Activated naive CD8-positive, alpha-beta T cell treated with anti-CD3 and anti-CD28 coated beads, Interleukin-2, amount 10 ng/mL, durations not matched to agents 7 days and 5 days (primary cell): ENCODE measurements at regions not wholly inside any gene's neighbourhood (a gene's known extent, or its start where the extent isn't known, plus 50 kb on each side); places are given as distances from the start of the nearest gene placed in this dataset.
A peak's percentile ranks its signal among the peaks of the same experiment; 100 is the strongest.

Source experiments
- ATAC-seq: fragments of 150-1000 bp; cut with Tn5 transposase; one replicate; pipeline ENCODE4 v1.10.0; 2021; ENCODE audit warnings: low read depth, moderate library complexity
- POLR2A ChIA-PET: fragments of 350-600 bp; sonication (Branson Sonifier 250); formaldehyde crosslinking; loops from one replicate; lab custom pipeline; 2021; ENCODE audit warnings: antibody characterized with exemption; lab: Charles Lee
- DNase-seq: peaks from one replicate; pipeline ENCODE4 v3.0.0; 2021
- H3K27ac Mint-ChIP-seq: one replicate; pipeline ENCODE4 v1.8.0; 2022; ENCODE audit warnings: mild to moderate bottlenecking, mixed read lengths
- H3K27me3 Mint-ChIP-seq: one replicate; pipeline ENCODE4 v1.8.0; 2022; ENCODE audit warnings: mild to moderate bottlenecking, moderate library complexity, mixed read lengths
- H3K36me3 Mint-ChIP-seq: one replicate; pipeline ENCODE4 v1.8.0; 2021; ENCODE audit warnings: mild to moderate bottlenecking, mixed read lengths
- H3K4me1 Mint-ChIP-seq: one replicate; pipeline ENCODE4 v1.8.0; 2021; ENCODE audit warnings: mixed read lengths
- H3K4me3 Mint-ChIP-seq: one replicate; pipeline ENCODE4 v1.8.0; 2022; ENCODE audit warnings: mild to moderate bottlenecking, moderate library complexity, mixed read lengths
- H3K9me3 Mint-ChIP-seq: one replicate; pipeline ENCODE4 v1.8.0; 2021; ENCODE audit warnings: mixed read lengths

- no peak overlapping the region for H3K27ac Mint-ChIP-seq
- POLR2A ChIA-PET: no interaction called here
- H3K4me1 Mint-ChIP-seq: peaks cover 6% of the 10 kb centered on the region
- no peak overlapping the region for H3K4me3 Mint-ChIP-seq
- DNase-seq: no peak
- no peaks in the 10 kb centered on the region for H3K9me3 Mint-ChIP-seq
- ATAC-seq: no peak
- no peaks in the 10 kb centered on the region for H3K36me3 Mint-ChIP-seq
- H3K27me3 Mint-ChIP-seq: peaks cover 20% of the 10 kb centered on the region
These were observed 50.4 kb upstream of the CIBAR2 start for GRCh38 chr16:85162478-85163277.

DNA sequence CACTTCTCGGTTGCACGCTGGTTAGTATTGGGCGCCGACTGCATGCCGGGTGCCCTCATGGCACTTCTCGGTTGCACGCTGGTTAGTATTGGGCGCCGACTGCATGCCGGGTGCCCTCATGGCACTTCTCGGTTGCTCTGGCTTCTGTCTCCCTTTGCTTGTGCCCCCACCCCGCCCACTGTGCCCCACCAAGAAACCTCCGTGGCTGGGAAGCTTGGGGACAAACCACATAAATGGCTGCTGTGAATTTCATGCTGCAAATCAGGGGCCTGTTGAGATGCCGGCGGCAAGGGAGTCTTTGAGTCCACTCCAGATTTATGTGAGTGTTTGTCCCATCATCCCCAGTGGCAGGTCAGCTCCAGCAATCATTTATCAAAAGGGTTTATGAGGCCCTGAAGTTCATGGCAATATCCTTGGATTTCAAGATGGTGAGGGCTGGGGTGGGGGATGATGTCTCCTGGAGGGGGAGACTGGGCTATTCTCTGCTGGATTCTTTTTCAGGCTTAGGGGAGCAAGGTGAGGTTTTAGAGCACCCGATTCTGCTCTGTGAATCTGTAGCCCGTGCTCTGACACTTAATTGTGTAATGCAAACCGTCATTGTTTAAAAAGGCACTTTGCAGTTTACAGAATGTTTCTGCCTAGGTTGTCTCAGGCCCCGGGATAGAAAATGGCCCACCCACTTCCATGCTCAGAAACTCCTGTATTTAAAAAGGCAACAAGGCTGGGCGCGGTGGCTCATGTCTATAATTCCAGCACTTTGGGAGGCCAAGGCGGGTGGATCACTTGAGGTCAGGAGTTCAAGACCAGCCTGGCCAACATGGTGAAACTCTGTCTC lies 51.2 kb upstream of the CIBAR2 start:
- POLR2A ChIA-PET: no interaction called here
- Mint-ChIP-seq H3K27ac (no peak overlapping the region), H3K4me1 (no peaks in the 10 kb centered on the region), H3K36me3 (no peaks in the 10 kb centered on the region), H3K9me3 (no peaks in the 10 kb centered on the region), H3K27me3 (peaks cover 28% of the 10 kb centered on the region), H3K4me3 (no peak overlapping the region)
- ATAC-seq: no peak
- DNase-seq: no peak

- POLR2A ChIA-PET: no interaction called here
- Mint-ChIP-seq H3K4me3 (no peak overlapping the region), H3K9me3 (no peaks in the 10 kb centered on the region), H3K27ac (no peak overlapping the region), H3K36me3 (no peaks in the 10 kb centered on the region), H3K4me1 (no peaks in the 10 kb centered on the region), H3K27me3 (peaks cover 31% of the 10 kb centered on the region)
- DNase-seq (no peak), ATAC-seq (no peak)
These were observed 52.2 kb upstream of the CIBAR2 start for GRCh38 chr16:85164431-85164830.

DNA sequence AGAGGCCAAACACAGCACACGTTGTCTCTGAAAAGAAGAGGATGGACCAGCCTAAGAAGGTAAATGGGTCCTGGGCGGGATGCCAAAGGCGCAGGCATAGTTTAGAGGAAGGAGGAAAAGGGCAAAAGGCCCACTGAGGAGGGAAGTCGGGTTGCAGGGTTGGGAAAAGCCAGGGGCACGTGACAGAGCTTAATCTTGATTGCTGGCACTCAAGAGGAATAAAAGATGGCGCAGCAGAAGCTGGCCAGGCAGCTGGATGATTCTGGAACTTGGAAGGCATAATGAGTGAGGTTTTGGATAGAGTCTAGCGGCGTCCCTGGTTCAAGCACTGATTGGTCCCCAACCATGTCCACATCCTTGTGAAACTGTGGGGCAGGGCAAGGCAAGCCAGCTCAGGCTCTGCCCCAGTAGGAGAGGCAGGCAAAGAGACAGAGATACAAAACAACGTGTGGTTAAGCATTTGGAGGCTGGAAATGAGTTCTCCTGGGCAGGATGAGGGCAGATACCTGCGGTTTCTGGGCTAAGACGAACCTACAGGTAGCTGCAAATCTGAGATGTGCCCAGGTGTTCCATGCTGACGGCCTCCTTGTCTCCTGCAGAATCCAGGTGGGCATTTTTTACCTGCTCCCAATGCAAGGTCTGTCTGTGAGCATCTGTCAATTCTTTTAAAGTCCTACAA lies 52.7 kb upstream of the CIBAR2 start:
- Mint-ChIP-seq H3K36me3 (no peaks in the 10 kb centered on the region), H3K27ac (no peak overlapping the region), H3K4me3 (no peak overlapping the region), H3K27me3 (peaks cover 30% of the 10 kb centered on the region), H3K4me1 (no peaks in the 10 kb centered on the region), H3K9me3 (no peaks in the 10 kb centered on the region)
- no peak for DNase-seq
- POLR2A ChIA-PET: no interaction called here
- ATAC-seq: no peak

DNA sequence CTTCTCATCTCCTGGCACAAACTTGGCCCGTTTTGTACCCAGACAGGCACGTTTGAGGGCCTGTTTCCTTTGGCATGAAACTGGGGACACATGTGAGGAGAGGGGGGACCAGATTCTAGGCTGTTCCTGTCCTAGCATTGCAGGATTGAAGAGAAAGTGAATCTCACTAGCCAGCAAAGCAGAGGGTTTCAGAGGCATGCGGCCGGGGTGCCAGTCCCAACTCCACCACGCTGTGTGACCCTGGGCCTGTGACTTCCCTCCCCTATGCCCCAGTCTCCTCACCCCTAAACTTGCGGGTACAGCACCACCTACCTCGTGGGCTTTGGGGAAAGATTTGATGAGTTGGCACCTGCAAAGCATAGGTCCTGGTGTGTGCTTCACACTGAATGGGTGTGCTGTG lies 53.5 kb upstream of the CIBAR2 start:
- no peaks in the 10 kb centered on the region for H3K4me1 Mint-ChIP-seq
- H3K27ac Mint-ChIP-seq: no peak overlapping the region
- no peak for DNase-seq
- ATAC-seq: no peak
- no peaks in the 10 kb centered on the region for H3K36me3 Mint-ChIP-seq
- H3K27me3 Mint-ChIP-seq: peaks cover 32% of the 10 kb centered on the region
- H3K4me3 Mint-ChIP-seq: no peak overlapping the region
- POLR2A ChIA-PET: no interaction called here
- H3K9me3 Mint-ChIP-seq: no peaks in the 10 kb centered on the region

- H3K27ac Mint-ChIP-seq: no peak overlapping the region
- DNase-seq (no peak), ATAC-seq (no peak)
- H3K4me1 Mint-ChIP-seq: no peaks in the 10 kb centered on the region
- peaks cover 36% of the 10 kb centered on the region for H3K27me3 Mint-ChIP-seq
- no peaks in the 10 kb centered on the region for H3K36me3 Mint-ChIP-seq
- POLR2A ChIA-PET: no interaction called here
- no peak overlapping the region for H3K4me3 Mint-ChIP-seq
- H3K9me3 Mint-ChIP-seq: no peaks in the 10 kb centered on the region
These were observed 54.0 kb upstream of the CIBAR2 start for GRCh38 chr16:85166281-85166680.

DNA sequence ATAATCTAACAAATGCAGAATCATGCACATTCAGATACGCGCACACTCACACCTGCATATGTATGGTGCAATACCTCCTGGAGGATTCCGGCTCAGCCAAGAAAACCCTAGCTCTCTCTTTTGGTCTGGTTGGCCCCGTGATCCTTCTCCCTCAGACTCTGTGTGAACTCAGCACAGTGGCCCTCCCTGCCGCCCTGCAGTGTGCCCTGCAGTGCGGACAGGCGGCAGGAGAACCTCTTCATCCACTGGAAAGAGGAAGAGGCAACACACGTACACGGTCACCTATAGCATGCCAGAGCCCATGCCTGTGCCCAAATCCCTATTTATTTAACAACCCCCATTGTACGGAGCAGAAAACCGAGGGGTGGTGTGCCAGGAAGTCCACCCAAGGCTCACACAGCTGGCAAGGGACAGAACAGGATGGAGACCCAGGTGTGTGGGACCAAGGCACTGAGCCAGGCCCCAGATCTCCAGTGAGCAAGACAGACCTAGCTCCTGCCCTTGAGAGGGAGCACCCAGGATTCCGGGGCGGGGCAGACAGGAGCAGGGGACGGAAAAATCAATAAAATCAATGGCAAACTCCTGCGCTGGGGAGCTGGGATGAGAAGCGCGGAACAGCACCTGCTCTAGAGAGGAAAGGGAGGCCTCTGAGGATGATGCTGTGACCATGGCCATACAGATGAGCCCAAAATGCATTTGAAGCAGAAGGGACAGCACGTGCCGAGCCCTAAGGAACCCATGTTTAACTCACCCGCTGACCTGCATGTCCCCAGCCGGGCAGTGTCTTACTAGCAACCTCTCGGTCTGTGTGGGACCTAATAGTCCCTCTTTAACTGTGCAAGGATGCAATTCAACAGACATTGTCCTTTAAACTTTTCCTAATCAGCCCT lies 54.7 kb upstream of the CIBAR2 start:
- Mint-ChIP-seq H3K4me3 (no peak overlapping the region), H3K9me3 (no peaks in the 10 kb centered on the region), H3K36me3 (no peaks in the 10 kb centered on the region), H3K27me3 (peaks cover 42% of the 10 kb centered on the region), H3K27ac (no peak overlapping the region), H3K4me1 (no peaks in the 10 kb centered on the region)
- POLR2A ChIA-PET: no interaction called here
- DNase-seq (no peak), ATAC-seq (no peak)

GRCh38 chr16:85167589-85168537 lies 55.6 kb upstream of the CIBAR2 start:
- H3K27ac Mint-ChIP-seq: no peak overlapping the region
- H3K4me1 Mint-ChIP-seq: no peaks in the 10 kb centered on the region
- POLR2A ChIA-PET: no interaction called here
- no peak overlapping the region for H3K4me3 Mint-ChIP-seq
- peaks cover 51% of the 10 kb centered on the region for H3K27me3 Mint-ChIP-seq
- no peaks in the 10 kb centered on the region for H3K9me3 Mint-ChIP-seq
- H3K36me3 Mint-ChIP-seq: no peaks in the 10 kb centered on the region
- DNase-seq (no peak), ATAC-seq (no peak)

DNA sequence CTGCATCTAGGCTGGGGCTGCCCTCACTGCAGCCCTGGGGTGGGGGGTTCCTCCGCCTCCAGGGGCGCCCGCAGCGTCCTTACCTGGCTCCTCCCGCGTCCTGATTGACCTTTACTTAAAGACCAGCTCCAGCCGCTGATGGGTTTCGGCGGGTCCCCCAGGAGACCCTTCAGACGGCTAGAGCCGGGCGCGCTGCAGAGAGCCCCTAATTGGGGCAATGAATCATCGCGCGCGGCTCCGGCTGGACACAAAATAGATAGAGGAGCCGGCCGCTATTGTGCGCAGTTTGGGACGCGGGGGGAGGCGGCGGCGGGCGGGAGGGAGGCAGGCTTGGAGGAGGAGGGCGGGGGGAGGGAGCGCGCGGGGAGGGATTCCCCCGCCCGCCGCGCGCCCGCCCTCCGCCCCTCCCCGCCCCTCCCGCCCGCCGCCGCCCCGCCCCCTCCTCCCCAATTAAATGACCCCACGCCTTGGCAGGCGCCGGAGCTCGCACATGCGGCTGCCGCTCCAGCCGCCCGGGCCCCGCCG lies 56.5 kb upstream of the CIBAR2 start:
- H3K4me3 Mint-ChIP-seq: peak overlapping the region; percentile 62
- no peak for ATAC-seq
- POLR2A ChIA-PET: no interaction called here

GRCh38 chr16:85169333-85170065 lies 57.2 kb upstream of the CIBAR2 start:
- DNase-seq (no peak), ATAC-seq (no peak)
- Mint-ChIP-seq H3K9me3 (no peaks in the 10 kb centered on the region), H3K4me3 (no peak overlapping the region), H3K36me3 (no peaks in the 10 kb centered on the region), H3K27me3 (peaks cover 64% of the 10 kb centered on the region), H3K4me1 (no peaks in the 10 kb centered on the region), H3K27ac (no peak overlapping the region)
- POLR2A ChIA-PET: no interaction called here

More for the DNA sequence above, 56.5 kb upstream of the CIBAR2 start:
- peaks cover 59% of the 10 kb centered on the region for H3K27me3 Mint-ChIP-seq
- no peak for DNase-seq
- no peaks in the 10 kb centered on the region for H3K36me3 Mint-ChIP-seq
- H3K9me3 Mint-ChIP-seq: no peaks in the 10 kb centered on the region
- H3K4me1 Mint-ChIP-seq: no peaks in the 10 kb centered on the region
- no peak overlapping the region for H3K27ac Mint-ChIP-seq

GRCh38 chr16:85170066-85170491 lies 57.8 kb upstream of the CIBAR2 start:
- Mint-ChIP-seq H3K27ac (no peak overlapping the region), H3K4me3 (no peak overlapping the region)

More at GRCh38 chr16:85170066-85170491, 57.8 kb upstream of the CIBAR2 start:
- Mint-ChIP-seq H3K36me3 (no peaks in the 10 kb centered on the region), H3K4me1 (no peaks in the 10 kb centered on the region), H3K9me3 (no peaks in the 10 kb centered on the region), H3K27me3 (peaks cover 63% of the 10 kb centered on the region)
- POLR2A ChIA-PET: no interaction called here
- DNase-seq (no peak), ATAC-seq (no peak)
